HCT116 (cell line): ENCODE measurements at regions not wholly inside any gene's neighbourhood (a gene's known extent, or its start where the extent isn't known, plus 50 kb on each side); places are given as distances from the start of the nearest gene placed in this dataset.

ENCODE experiments used
- ATAC-seq: fragments of 200-7000 bp; cut with Tn5 transposase; 2 replicates; pipeline ENCODE4 v1.9.1; 2020; ENCODE audit warnings: mild to moderate bottlenecking, moderate library complexity
- BruUV-seq: library from RNA; stranded (reverse); fragments of 400-500 nt; replicated peaks from 2 replicates; lab custom pipeline; 2021; lab: Mats Ljungman, UMichigan
- CTCF ChIA-PET: fragments of 300-600 bp; sonication (Branson Sonifier 250); formaldehyde crosslinking; loops from one replicate; lab custom pipeline; 2021; ENCODE audit warnings: antibody characterized with exemption; lab: Charles Lee
- POLR2A ChIA-PET: fragments of 300-600, 350-600 bp; sonication (Branson Sonifier 250); formaldehyde crosslinking; loops from one replicate; lab custom pipeline; 2021; ENCODE audit warnings: antibody characterized with exemption; lab: Charles Lee
- RAD21 ChIA-PET, 2 experiments: fragments of 300-600 bp; sonication (Branson Sonifier 250); formaldehyde crosslinking; loops; one replicate each; lab custom pipeline; 2023; ENCODE audit warnings: low total read pairs in 2 of 2; ENCODE audit not compliant: uncharacterized antibody in 2 of 2, unreplicated experiment in 2 of 2, low non-redundant PET in 1 of 2; lab: Charles Lee
- DNase-seq: peaks from one replicate; pipeline ENCODE4 v3.0.0-alpha.2; 2010; ENCODE audit warnings: low read depth, low spot score
- H2AFZ ChIP-seq: fragments of 200-600 bp; shearing (Covaris generic), sonication (generic); 2 replicates; pipeline ENCODE4 v1.6.1; 2017; ENCODE audit warnings: low read depth, mixed run types, mixed read lengths, antibody characterized with exemption, low read length; ENCODE audit not compliant: poor library complexity, severe bottlenecking
- H3K27ac ChIP-seq: 2 replicates; pipeline ENCODE4 v1.5.1; 2012; ENCODE audit warnings: low read depth, low read length
- H3K27me3 ChIP-seq: fragments of 200-600 bp; sonication (generic); 2 replicates; pipeline ENCODE4 v1.6.1; 2016; ENCODE audit warnings: mixed run types, low read length, mixed read lengths; ENCODE audit not compliant: insufficient read depth
- H3K36me3 ChIP-seq, 2 experiments: fragments of 200-500 bp in 1 of 2; fragments of 200-600 bp in 1 of 2; sonication (Bioruptor generic) in 1 of 2; sonication (generic) in 1 of 2; 2 replicates each; pipeline versions ENCODE4 v1.5.1 to v1.6.1; 2014 to 2016; ENCODE audit warnings: low read length in 2 of 2, inconsistent platforms in 1 of 2, mixed read lengths in 1 of 2, mixed run types in 1 of 2; ENCODE audit not compliant: insufficient read depth in 2 of 2, control insufficient read depth in 1 of 2
- H3K4me1 ChIP-seq, 2 experiments: fragments of 200-600 bp in 1 of 2; sonication (generic) in 1 of 2; 2 replicates each; pipeline versions ENCODE4 v1.5.1 to v1.6.1; 2012 to 2017; ENCODE audit warnings: low read length in 2 of 2, inconsistent platforms in 1 of 2, mild to moderate bottlenecking in 1 of 2, mixed read lengths in 1 of 2, mixed run types in 1 of 2, moderate library complexity in 1 of 2; ENCODE audit not compliant: insufficient read depth in 2 of 2, control insufficient read depth in 1 of 2
- H3K4me2 ChIP-seq: fragments of 200-600 bp; sonication (generic); 2 replicates; pipeline ENCODE4 v1.6.1; 2017; ENCODE audit warnings: mixed run types, low read length, mixed read lengths
- H3K4me3 ChIP-seq, 2 experiments: fragments of 200-600 bp in 1 of 2; sonication (generic) in 1 of 2; replicated peaks in 1 of 2; 2 replicates each; pipeline ENCODE4 v1.5.1; 2011 to 2016; ENCODE audit warnings: low read length in 2 of 2, control low read depth in 1 of 2, low read depth in 1 of 2, mild to moderate bottlenecking in 1 of 2, mixed read lengths in 1 of 2, mixed run types in 1 of 2
- H3K79me2 ChIP-seq: fragments of 200-600 bp; sonication (generic); 2 replicates; pipeline ENCODE4 v1.6.1; 2017; ENCODE audit warnings: mild to moderate bottlenecking, mixed run types, low read length, moderate library complexity, mixed read lengths; ENCODE audit not compliant: insufficient read depth
- H3K9ac ChIP-seq: fragments of 200-600 bp; sonication (generic); 2 replicates; pipeline ENCODE4 v1.6.1; 2016; ENCODE audit warnings: low read length, mixed read lengths
- H3K9me2 ChIP-seq: fragments of 200-600 bp; sonication (generic), shearing (Covaris generic); 2 replicates; pipeline ENCODE4 v1.6.1; 2017; ENCODE audit warnings: mixed run types, mild to moderate bottlenecking, moderate library complexity; ENCODE audit not compliant: insufficient read depth
- H3K9me3 ChIP-seq, 2 experiments: fragments of 200-500 bp in 1 of 2; fragments of 200-600 bp in 1 of 2; sonication (Bioruptor generic) in 1 of 2; sonication (generic) in 1 of 2; 2 replicates each; pipeline ENCODE4 v1.6.1; 2014 to 2017; ENCODE audit warnings: low read length in 2 of 2, mixed read lengths in 2 of 2, inconsistent platforms in 1 of 2, low read depth in 1 of 2, mild to moderate bottlenecking in 1 of 2, mixed run types in 1 of 2, moderate library complexity in 1 of 2; ENCODE audit not compliant: control insufficient read depth in 1 of 2, insufficient read depth in 1 of 2
- H4K20me1 ChIP-seq: fragments of 200-600 bp; sonication (generic), shearing (Covaris generic); 2 replicates; pipeline ENCODE4 v1.6.1; 2017; ENCODE audit warnings: mixed run types, mild to moderate bottlenecking, moderate library complexity; ENCODE audit not compliant: insufficient read depth
- ATF3 ChIP-seq: IDR thresholded peaks from 2 replicates; pipeline ENCODE4 v1.6.1; 2012
- CBX3 ChIP-seq: IDR thresholded peaks from 2 replicates; pipeline ENCODE4 v1.6.1; 2012; ENCODE audit warnings: low read depth
- EGR1 ChIP-seq: IDR thresholded peaks from 2 replicates; pipeline ENCODE4 v1.6.1; 2012; ENCODE audit warnings: low read depth
- EZH2 ChIP-seq: fragments of 200-600 bp; sonication (generic); IDR thresholded peaks from 2 replicates; pipeline ENCODE4 v1.6.1; 2017; ENCODE audit warnings: antibody characterized with exemption, mixed run types
- EZH2phosphoT487 ChIP-seq: fragments of 200-600 bp; IDR thresholded peaks from 2 replicates; pipeline ENCODE4 v1.6.1; 2018; ENCODE audit warnings: antibody characterized with exemption, borderline replicate concordance
- JUND ChIP-seq: IDR thresholded peaks from 2 replicates; pipeline ENCODE4 v1.6.1; 2012
- MAX ChIP-seq: IDR thresholded peaks from 2 replicates; pipeline ENCODE4 v1.6.1; 2012
- POLR2A ChIP-seq: IDR thresholded peaks from 2 replicates; pipeline ENCODE4 v1.7.0; 2011; ENCODE audit warnings: borderline replicate concordance; ENCODE audit not compliant: insufficient read depth, insufficient read length; ENCODE audit errors: extremely low read depth
- POLR2AphosphoS5 ChIP-seq: IDR thresholded peaks from 2 replicates; pipeline ENCODE4 v1.6.1; 2011; ENCODE audit warnings: mild to moderate bottlenecking, low read depth, low read length, moderate library complexity
- RAD21 ChIP-seq: IDR thresholded peaks from 2 replicates; pipeline ENCODE4 v1.6.1; 2012; ENCODE audit warnings: low read depth, mild to moderate bottlenecking
- SIN3A ChIP-seq: IDR thresholded peaks from 2 replicates; pipeline ENCODE4 v1.6.1; 2012; ENCODE audit warnings: low read depth
- SP1 ChIP-seq: IDR thresholded peaks from 2 replicates; pipeline ENCODE4 v1.6.1; 2012; ENCODE audit warnings: low read depth
- SRF ChIP-seq: IDR thresholded peaks from 2 replicates; pipeline ENCODE4 v1.6.1; 2012; ENCODE audit warnings: low read depth
- TCF7L2 ChIP-seq: IDR thresholded peaks from 2 replicates; pipeline ENCODE4 v1.7.0; 2011; ENCODE audit warnings: borderline replicate concordance, inconsistent platforms; ENCODE audit not compliant: insufficient read depth, insufficient read length; ENCODE audit errors: extremely low read depth
- YY1 ChIP-seq: IDR thresholded peaks from 2 replicates; pipeline ENCODE4 v1.6.1; 2011; ENCODE audit warnings: low read length, low read depth, moderate library complexity, mild to moderate bottlenecking; ENCODE audit not compliant: insufficient replicate concordance; ENCODE audit errors: extremely low read depth
- ZNF274 ChIP-seq: fragments of 200-500 bp; sonication (Bioruptor generic); IDR thresholded peaks from 2 replicates; pipeline ENCODE4 v1.6.1; 2014; ENCODE audit warnings: mild to moderate bottlenecking, low read depth, low read length, inconsistent platforms
- intact Hi-C: fragments of 100-400 bp; cut with micrococcal nuclease; formaldehyde crosslinking; loops from 2 replicates; pipeline ENCODE4 v1.10.0; 2022
- TF ChIP-seq, protein P1 (sequence below): IDR thresholded peaks from 2 replicates; pipeline ENCODE4 v1.6.1; 2012; ENCODE audit warnings: low read depth

- no peaks in the 10 kb centered on the region for H3K79me2 ChIP-seq
- ChIA-PET CTCF (no interaction called here), POLR2A (no interaction called here), RAD21 (no interaction called here)
- H4K20me1 ChIP-seq, result no peaks in the 10 kb centered on the region
- H3K36me3 ChIP-seq, result no peaks in the 10 kb centered on the region
- no TSS peak for BruUV-seq
- no peaks in the 10 kb centered on the region for H3K9me3 ChIP-seq
- no peaks in the 10 kb centered on the region for H3K4me1 ChIP-seq
- no peak for ATAC-seq
- H3K27ac ChIP-seq, result no peak overlapping the region
- no peaks in the 10 kb centered on the region for H3K27me3 ChIP-seq
- intact Hi-C loops, result no loop called here
- TF ChIP-seq ZNF274 (no peak), TCF7L2 (no peak), SRF (no peak), ATF3 (no peak), SIN3A (no peak), JUND (no peak), YY1 (no peak), EZH2 (no peak), POLR2AphosphoS5 (no peak), CBX3 (no peak), RAD21 (no peak), POLR2A (no peak), EGR1 (no peak), SP1 (no peak), EZH2phosphoT487 (no peak), MAX (no peak)
- TF ChIP-seq, protein P1, sequence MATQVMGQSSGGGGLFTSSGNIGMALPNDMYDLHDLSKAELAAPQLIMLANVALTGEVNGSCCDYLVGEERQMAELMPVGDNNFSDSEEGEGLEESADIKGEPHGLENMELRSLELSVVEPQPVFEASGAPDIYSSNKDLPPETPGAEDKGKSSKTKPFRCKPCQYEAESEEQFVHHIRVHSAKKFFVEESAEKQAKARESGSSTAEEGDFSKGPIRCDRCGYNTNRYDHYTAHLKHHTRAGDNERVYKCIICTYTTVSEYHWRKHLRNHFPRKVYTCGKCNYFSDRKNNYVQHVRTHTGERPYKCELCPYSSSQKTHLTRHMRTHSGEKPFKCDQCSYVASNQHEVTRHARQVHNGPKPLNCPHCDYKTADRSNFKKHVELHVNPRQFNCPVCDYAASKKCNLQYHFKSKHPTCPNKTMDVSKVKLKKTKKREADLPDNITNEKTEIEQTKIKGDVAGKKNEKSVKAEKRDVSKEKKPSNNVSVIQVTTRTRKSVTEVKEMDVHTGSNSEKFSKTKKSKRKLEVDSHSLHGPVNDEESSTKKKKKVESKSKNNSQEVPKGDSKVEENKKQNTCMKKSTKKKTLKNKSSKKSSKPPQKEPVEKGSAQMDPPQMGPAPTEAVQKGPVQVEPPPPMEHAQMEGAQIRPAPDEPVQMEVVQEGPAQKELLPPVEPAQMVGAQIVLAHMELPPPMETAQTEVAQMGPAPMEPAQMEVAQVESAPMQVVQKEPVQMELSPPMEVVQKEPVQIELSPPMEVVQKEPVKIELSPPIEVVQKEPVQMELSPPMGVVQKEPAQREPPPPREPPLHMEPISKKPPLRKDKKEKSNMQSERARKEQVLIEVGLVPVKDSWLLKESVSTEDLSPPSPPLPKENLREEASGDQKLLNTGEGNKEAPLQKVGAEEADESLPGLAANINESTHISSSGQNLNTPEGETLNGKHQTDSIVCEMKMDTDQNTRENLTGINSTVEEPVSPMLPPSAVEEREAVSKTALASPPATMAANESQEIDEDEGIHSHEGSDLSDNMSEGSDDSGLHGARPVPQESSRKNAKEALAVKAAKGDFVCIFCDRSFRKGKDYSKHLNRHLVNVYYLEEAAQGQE, result no peak
- H3K9ac ChIP-seq, result no peak overlapping the region
- H3K4me2 ChIP-seq, result no peak overlapping the region
- no peak overlapping the region for H3K4me3 ChIP-seq
- no peak overlapping the region for H2AFZ ChIP-seq
- no peaks in the 10 kb centered on the region for H3K9me2 ChIP-seq
- DNase-seq, result no peak
These were observed 260.0 kb upstream of the AJAP1 start for GRCh38 chr1:4394366-4394765.
